Kidney (tissue), 13 donors: ENCODE measurements at regions not wholly inside any gene's neighbourhood (a gene's known extent, or its start where the extent isn't known, plus 50 kb on each side); places are given as distances from the start of the nearest gene placed in this dataset.

Source experiments
- DNase-seq, 5 donors: peaks; one replicate each; pipeline ENCODE4 v3.0.0-alpha.2; 2013 to 2020
- FAIRE-seq: peaks from 2 replicates; lab custom pipeline; 2012; peaks lifted over from hg19 to GRCh38; lab: Jason Lieb, UNC
- H3K27ac ChIP-seq, 2 donors: one replicate each; pipeline ENCODE4 v1.7.0; 2013; ENCODE audit warnings: low read depth in 2 of 2, low read length in 2 of 2, inconsistent platforms in 1 of 2
- H3K27me3 ChIP-seq: one replicate; pipeline ENCODE4 v1.7.1; 2013; ENCODE audit warnings: low read length, inconsistent platforms; ENCODE audit not compliant: control insufficient read depth, insufficient read depth
- H3K36me3 ChIP-seq, 3 donors: one replicate each; pipeline versions ENCODE4 v1.7.0 to v1.7.1; 2013; ENCODE audit warnings: low read length in 3 of 3, control low read depth in 1 of 3, inconsistent platforms in 1 of 3; ENCODE audit not compliant: insufficient read depth in 3 of 3, control insufficient read depth in 2 of 3
- H3K4me1 ChIP-seq, 3 donors: one replicate each; pipeline versions ENCODE4 v1.7.0 to v1.7.1; 2013; ENCODE audit warnings: low read length in 3 of 3, inconsistent platforms in 1 of 3, low read depth in 1 of 3; ENCODE audit not compliant: control insufficient read depth in 2 of 3, insufficient read depth in 2 of 3
- H3K4me3 ChIP-seq, 3 donors: one replicate each; pipeline versions ENCODE4 v1.7.0 to v1.8.1; 2013; ENCODE audit warnings: low read length in 3 of 3, control low read depth in 1 of 3, inconsistent platforms in 1 of 3
- H3K9ac ChIP-seq, 3 donors: one replicate each; pipeline versions ENCODE4 v1.7.0 to v1.7.1; 2013; ENCODE audit warnings: low read length in 3 of 3, control low read depth in 1 of 3, inconsistent platforms in 1 of 3
- H3K9me3 ChIP-seq, 3 donors: one replicate each; pipeline versions ENCODE4 v1.7.0 to v1.7.1; 2013; ENCODE audit warnings: low read length in 3 of 3, control low read depth in 1 of 3, inconsistent platforms in 1 of 3; ENCODE audit not compliant: control insufficient read depth in 2 of 3, insufficient read depth in 1 of 3
- intact Hi-C: fragments of 100-400 bp; cut with DNase I; formaldehyde crosslinking; loops from one replicate; pipeline ENCODE4 v1.11.1; 2022
- TF ChIP-seq, protein P1 (sequence below): IDR thresholded peaks from 3 replicates; pipeline ENCODE4 v1.5.1; 2012; ENCODE audit warnings: mild to moderate bottlenecking, moderate library complexity, borderline replicate concordance; ENCODE audit not compliant: insufficient read depth; ENCODE audit errors: extremely low read depth
- donor health status: control.
- donor health status: control.
- donor health status: control.
- donor health status: control.
- donor health status: control.
- donor health status: DM: yes; HTN: yes; CAD: no.
- donor health status: Normal renal cell carcinoma (clear cell type).

DNA sequence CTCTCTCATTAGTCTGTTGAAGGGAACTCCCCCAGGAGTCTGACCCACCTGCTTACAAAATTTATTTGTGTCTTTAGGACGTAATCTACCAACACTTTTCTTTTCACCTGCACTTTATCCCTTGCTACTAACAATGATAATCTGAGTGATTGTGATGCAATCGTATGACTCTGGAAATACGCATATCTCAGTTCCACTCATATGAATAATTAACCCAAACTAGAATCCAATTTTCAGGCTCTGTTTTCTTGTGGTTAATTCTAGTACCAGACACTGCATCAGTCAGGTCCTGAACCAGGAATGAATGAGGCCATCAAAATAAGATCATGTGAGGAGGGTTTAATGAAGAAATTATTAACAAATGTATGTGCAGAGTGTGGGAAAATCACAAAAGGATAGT, 158.4 kb upstream of the SRD5A2 start:
- H3K9me3 ChIP-seq, result no peaks in the 10 kb centered on the region
- H3K4me1 ChIP-seq, result no peaks in the 10 kb centered on the region
- no peaks in the 10 kb centered on the region for H3K27me3 ChIP-seq
- no peak overlapping the region for H3K9ac ChIP-seq
- no peak for DNase-seq
- H3K4me3 ChIP-seq, result peak overlapping the region in 1 of 3 donors; percentile 5
- TF ChIP-seq, protein P1, sequence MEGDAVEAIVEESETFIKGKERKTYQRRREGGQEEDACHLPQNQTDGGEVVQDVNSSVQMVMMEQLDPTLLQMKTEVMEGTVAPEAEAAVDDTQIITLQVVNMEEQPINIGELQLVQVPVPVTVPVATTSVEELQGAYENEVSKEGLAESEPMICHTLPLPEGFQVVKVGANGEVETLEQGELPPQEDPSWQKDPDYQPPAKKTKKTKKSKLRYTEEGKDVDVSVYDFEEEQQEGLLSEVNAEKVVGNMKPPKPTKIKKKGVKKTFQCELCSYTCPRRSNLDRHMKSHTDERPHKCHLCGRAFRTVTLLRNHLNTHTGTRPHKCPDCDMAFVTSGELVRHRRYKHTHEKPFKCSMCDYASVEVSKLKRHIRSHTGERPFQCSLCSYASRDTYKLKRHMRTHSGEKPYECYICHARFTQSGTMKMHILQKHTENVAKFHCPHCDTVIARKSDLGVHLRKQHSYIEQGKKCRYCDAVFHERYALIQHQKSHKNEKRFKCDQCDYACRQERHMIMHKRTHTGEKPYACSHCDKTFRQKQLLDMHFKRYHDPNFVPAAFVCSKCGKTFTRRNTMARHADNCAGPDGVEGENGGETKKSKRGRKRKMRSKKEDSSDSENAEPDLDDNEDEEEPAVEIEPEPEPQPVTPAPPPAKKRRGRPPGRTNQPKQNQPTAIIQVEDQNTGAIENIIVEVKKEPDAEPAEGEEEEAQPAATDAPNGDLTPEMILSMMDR, result no peak
- no peak for FAIRE-seq
- intact Hi-C loops, result no loop called here
- H3K36me3 ChIP-seq, result no peaks in the 10 kb centered on the region
- no peak overlapping the region for H3K27ac ChIP-seq

DNA sequence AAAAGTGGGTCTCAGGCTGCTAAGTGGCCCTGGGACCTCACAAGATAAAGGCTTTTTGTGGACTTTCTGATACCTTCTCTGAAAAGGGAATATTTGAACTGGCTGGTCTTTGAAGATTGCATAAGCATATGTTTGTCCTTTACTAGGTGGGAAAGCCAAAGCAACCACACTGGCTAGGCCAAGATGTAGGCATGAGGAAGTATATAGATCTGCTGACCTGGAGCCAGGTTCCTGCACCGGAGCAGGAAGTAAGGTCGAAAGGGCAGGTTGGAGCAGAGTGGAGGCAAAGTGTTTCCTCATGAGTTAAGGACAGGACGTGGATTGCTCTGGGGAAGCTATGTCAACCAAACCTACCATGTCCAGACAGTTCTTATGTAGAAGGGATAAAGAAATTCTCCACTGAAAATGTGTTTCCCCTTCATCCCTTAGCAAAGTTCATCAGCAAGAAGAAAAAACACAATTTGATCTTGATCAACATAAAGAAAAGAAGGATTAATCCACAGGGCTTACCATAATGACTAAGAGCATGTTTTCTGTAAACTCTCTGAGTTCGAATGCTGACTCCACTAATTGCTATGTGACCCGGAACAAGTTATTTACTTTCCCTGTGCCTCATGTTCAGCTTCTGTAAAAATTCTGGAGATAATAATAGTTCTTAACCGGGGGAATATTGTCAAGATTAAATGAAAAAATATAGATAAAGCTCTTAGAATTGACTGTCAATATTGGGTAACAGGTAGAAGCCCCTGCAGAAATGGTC, 156.1 kb upstream of the SRD5A2 start:
- Histone ChIP-seq H3K27ac (no peak overlapping the region), H3K9me3 (no peaks in the 10 kb centered on the region), H3K4me1 (no peaks in the 10 kb centered on the region), H3K36me3 (no peaks in the 10 kb centered on the region), H3K9ac (no peak overlapping the region), H3K4me3 (no peak overlapping the region), H3K27me3 (no peaks in the 10 kb centered on the region)
- no peak for DNase-seq
- TF ChIP-seq, protein P1, result no peak
- intact Hi-C loops, result no loop called here
- FAIRE-seq, result no peak

DNA sequence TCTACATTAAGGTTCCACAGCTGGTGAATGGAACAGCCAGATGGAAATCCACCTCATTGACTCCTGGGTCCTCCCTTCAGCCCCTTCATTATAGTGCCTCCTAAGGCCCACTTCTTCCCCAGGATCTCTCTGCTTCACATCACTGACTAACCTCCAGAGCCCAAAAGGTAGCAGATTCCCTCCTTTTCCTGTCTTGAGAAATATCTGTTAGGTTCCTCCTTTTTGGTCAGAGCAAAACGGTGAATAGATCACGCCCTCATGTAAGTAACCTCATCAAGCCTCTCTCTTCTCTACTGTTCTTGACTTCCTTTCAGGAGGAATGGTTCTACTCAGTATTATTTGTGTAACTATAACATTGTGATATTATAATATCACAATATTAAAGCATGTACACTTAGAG, 155.0 kb upstream of the SRD5A2 start:
- Histone ChIP-seq H3K27me3 (no peaks in the 10 kb centered on the region), H3K4me3 (no peak overlapping the region), H3K36me3 (no peaks in the 10 kb centered on the region), H3K9me3 (no peaks in the 10 kb centered on the region), H3K27ac (no peak overlapping the region), H3K9ac (no peak overlapping the region), H3K4me1 (no peaks in the 10 kb centered on the region)
- no peak for FAIRE-seq
- intact Hi-C loops, result no loop called here
- no peak for DNase-seq
- TF ChIP-seq, protein P1, result no peak
